ENCODE measurements at regions not wholly inside any gene's neighbourhood (a gene's known extent, or its start where the extent isn't known, plus 50 kb on each side); places are given as distances from the start of the nearest gene placed in this dataset.
"Not testable (repeated sequence)": the region's sequence is repeated elsewhere in the genome, so short reads cannot be mapped to it uniquely, and the experiment has no call there.

- DNase-seq (ENCODE audit: low spot score): no peak
These were observed 394.5 kb downstream of the RERGL start for GRCh38 chr12:17695495-17695894.

DNA sequence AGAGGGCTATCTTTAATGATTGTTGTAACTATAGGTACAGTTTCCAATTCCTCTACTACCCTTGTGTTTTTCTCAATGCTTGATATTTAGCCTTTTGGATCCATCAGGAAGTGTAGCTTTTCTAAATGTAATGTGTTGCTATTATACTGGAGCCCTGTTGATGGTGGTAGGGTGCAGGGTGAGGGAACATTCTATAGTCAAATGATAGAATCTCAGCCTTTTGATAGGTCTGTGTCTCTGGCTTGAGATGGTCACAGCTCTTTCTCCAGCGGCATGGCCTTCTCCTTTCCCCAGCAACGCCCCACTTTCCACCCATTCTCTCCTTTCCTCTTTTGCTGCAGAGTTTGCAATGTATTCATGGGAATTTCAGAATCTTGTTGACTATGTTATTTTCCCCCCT, 398.6 kb downstream of the RERGL start:
- no peak for DNase-seq (ENCODE audit: low spot score)

DNA sequence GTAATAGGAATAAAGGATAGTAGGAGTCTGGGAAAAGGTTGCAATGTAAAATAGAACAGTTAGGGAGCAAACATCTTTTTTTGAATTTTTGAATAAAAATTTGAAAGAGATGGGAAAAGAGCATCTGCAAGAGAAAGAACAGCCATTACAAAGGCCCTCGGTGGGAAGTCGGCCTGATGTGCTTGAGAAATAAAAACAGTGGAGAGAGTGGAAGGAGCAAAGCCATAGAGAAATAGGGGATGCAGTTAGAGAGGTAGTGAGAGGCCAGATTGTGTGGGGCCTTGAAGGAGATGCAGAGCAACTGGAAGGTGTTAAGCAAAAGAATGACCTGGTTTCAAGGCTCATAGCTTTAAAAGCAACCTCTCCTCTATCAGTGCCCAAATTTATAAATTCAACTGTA, 409.8 kb downstream of the RERGL start:
- no peak for DNase-seq (ENCODE audit: low spot score)

GRCh38 chr12:17666641-17667324, 423.2 kb downstream of the RERGL start:
- no peak for DNase-seq (ENCODE audit: low spot score)

DNA sequence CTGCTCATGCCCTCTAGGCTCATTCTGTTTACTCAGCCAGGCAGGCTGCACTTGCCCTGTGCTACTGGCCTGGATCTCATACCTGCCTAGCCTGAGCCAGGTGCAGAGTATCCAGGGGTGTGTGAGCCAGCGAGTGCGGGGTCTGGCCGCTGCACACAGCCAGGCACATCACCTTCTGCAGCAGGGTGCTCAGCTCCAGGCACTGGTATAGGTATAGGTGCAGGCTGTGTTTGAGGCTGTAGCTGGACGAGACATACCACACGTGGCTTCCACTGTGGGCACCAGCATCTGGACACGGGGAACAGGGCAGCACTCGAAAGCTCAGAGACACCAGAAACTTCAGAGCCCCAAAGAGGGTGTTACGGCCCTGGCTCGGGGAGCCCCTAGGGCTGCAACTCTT, 424.2 kb downstream of the RERGL start:
- DNase-seq (ENCODE audit: low spot score): no peak

GRCh38 chr12:17661250-17661649, 428.7 kb downstream of the RERGL start:
- DNase-seq (ENCODE audit: low spot score): no peak

DNA sequence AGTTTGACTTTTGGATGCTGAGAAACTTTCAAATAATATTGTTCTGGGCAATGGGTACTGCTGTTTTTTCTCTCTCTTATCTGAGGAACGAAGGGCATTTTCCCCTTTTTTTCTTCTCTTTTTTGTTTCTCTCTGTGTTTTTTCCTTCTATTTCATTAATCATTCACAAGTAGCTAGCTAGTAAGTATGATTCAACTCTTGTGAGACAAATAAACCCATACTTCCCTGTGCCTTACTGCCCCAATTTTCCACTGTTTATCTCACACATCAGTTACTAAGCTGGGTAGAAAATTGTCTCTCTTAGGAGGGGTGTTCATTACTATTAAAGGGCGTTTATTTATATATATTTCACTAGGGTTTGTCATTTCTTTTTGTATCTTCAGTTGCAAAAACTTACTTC, 437.6 kb downstream of the RERGL start:
- DNase-seq (ENCODE audit: low spot score): no peak

GRCh38 chr12:17642340-17642650, 447.7 kb downstream of the RERGL start:
- DNase-seq (ENCODE audit: low spot score): no peak

GRCh38 chr12:17640615-17641014, 449.4 kb downstream of the RERGL start:
- DNase-seq (ENCODE audit: low spot score): no peak

DNA sequence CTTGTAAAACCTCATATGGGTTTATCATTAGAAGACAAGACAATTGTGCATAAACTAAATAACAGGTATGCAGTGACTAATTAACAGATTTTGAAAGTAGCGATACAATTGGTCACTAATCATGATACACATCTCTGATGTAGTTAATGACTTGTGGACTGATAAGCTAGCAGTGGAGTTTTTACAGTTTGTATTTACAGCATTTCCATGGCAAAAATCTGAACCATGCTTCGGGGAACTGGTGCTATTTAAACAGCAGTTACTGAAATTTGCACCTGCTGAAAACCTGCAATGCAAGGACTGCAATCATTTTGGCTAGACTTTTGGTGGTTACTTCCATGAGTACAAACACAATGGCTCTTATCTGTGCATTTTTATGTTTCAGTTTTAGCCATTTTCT, 471.2 kb downstream of the RERGL start:
- DNase-seq (ENCODE audit: low spot score): no peak

GRCh38 chr12:17609701-17610100, 480.3 kb downstream of the RERGL start:
- no peak for DNase-seq (ENCODE audit: low spot score)

- DNase-seq (ENCODE audit: low spot score): no peak
These were observed 480.8 kb downstream of the RERGL start for GRCh38 chr12:17609153-17609552.

- no peak for DNase-seq (ENCODE audit: low spot score)
These were observed 494.9 kb downstream of the RERGL start for GRCh38 chr12:17595111-17595510.

- DNase-seq (ENCODE audit: low spot score): no peak
These were observed 496.1 kb downstream of the RERGL start for GRCh38 chr12:17593715-17594406.

DNA sequence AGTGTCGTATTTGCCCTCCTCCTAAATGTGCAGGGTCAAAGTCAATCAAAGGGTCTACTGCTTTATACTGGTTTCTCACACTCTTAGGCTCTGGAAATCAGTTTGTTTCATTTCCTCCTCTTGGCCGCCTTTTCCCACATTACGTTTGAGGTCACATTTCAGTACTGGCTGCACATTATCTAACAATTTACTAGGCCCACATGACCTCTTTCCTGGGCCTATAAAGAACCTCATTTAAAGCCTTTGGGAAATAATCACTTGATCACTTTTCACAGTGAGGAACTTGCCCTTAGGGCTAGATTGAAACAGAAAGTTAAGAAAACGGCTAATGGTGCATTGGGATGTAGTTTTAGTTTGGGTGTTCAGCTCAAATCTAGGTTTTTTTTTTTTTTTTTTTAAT, 497.5 kb downstream of the RERGL start:
- no peak for DNase-seq (ENCODE audit: low spot score)

DNA sequence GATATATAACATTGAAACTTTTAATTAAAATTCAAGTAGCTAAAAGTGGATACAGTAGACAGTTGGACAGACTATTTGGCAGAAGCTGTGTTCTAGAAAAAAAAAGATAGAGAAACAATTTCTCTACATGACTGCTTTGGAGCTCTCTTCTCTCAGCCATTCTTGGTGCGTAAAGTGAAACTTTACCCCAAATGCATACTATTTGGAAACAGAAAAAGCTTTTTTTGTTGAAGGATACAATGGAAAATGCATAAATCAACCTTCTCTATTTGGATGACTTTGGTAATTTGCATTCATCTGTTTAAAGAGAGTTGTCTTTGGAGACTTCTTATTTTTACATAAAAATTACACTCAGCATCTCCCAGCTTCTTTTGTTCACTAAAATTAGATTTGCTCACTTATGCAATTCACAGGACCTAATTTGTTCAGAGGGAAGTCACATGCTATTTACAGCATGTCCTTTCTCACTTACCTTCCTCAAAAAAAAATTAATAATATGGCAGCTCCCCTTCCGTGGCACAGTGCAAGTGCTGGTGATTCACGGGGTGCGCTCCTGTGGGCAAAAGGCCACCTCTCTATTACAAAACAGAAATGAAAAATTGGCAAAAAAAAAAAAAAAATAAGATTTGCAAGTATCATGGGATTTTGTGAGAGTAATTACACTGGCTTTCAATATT, 498.9 kb downstream of the RERGL start:
- DNase-seq (ENCODE audit: low spot score): no peak

- no peak for DNase-seq (ENCODE audit: low spot score)
These were observed 501.0 kb downstream of the RERGL start for GRCh38 chr12:17588968-17589367.

DNA sequence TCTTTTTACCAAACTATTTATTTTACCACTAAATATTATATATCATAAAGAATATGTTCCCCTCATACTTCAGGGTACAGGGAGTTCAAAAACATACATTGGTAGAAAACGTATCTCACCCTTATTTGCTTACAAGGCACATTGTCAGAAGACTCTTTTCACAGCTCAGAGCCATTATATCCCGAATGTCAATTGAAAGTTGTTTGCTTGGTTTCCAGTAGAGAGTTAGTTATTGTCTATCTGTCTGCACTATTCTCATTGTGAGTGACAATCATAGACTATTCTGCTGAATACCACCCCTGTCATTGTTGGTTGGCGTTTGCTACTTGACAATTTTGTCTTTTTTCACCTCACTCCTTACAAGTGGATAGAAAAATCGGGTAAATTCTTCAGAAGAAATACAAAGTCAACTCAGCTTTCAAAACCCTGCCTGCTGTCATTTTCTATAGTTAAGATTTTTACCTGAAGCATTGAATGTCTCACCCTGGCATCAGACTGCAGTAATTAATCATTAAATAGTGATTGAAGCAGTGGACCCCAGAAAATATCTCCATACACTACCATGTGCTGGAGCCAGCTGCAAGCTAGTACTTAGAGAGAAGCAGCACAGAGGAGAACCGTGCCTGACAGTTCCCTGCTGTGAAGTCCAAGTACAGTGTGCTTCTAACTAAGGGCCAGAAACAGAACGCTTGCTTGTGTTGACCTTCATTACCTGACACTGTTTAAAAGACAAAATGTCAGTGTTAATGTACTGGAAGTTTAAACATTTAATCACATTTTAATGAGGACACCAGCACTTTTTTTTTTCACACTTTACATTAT, 510.6 kb downstream of the RERGL start:
- no peak for DNase-seq (ENCODE audit: low spot score)

GRCh38 chr12:17577405-17577804, 512.6 kb downstream of the RERGL start:
- no peak for DNase-seq (ENCODE audit: low spot score)

- DNase-seq (ENCODE audit: low spot score): no peak
These were observed 517.7 kb downstream of the RERGL start for GRCh38 chr12:17572250-17572649.

- no peak for DNase-seq (ENCODE audit: low spot score)
These were observed 518.9 kb downstream of the RERGL start for GRCh38 chr12:17571047-17571446.

DNA sequence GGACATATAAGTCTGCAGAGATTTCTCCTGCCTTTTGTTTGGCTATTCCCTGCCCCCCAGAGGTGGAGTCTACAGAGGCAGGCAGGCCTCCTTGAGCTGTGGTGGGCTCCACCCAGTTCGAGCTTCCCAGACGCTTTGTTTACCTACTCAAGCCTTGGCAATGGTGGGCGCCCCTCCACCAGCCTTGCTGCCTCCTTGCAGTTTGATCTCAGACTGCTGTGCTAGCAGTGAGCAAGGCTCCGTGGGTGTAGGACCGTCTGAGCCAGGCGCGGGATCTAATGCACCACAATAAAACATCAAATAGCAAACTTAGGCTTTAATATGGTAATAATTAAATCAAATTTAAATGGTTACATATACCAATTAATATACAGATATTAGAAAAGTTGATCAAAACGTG, 525.4 kb downstream of the RERGL start:
- DNase-seq (ENCODE audit: low spot score): not testable (repeated sequence)

DNA sequence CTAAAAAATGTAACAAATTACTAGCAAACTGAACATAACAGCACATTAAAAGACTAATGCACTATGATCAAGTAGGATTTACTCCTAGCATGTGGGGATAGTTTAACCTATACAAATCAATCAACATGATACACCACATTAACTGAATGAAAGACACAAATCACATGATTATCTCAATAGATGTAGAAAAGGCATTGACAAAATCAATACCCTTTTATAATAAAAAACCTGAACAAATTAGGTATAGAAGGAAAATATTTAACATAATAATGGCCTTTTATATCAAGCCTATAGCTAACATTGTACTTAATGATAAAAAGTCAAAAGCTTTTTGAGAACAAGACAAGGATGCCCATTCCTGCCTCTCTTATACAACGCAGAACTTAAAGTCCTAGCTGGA, 540.0 kb downstream of the RERGL start:
- DNase-seq (ENCODE audit: low spot score): no peak

All from ecto neural progenitor cell (in vitro differentiated cells).